ENCODE measurements at regions not wholly inside any gene's neighbourhood (a gene's known extent, or its start where the extent isn't known, plus 50 kb on each side); places are given as distances from the start of the nearest gene placed in this dataset.

GRCh38 chr20:23242104-23242503 is 108.5 kb upstream of the NXT1 start:
- H3K4me3 ChIP-seq (ENCODE audit: low read depth, low read length), result no peak overlapping the region
- TF ChIP-seq CTCF (IDR thresholded peaks at IDR 0.05; ENCODE audit: insufficient read depth, low read length, missing control alignments), result no peak
- DNase-seq (ENCODE audit: low read depth, low spot score), result no peak
- ChIA-PET POLR2A (interaction anchor here (0.6 kb wide), 1 partner anchor 37 kb away, joined by 4 read pairs; no protein-coding TSS in a partner anchor), CTCF (interaction anchor here (1.1 kb wide), 1 partner anchor 101 kb away, joined by 3 read pairs; no protein-coding TSS in a partner anchor)

GRCh38 chr20:23241416-23241815 is 109.2 kb upstream of the NXT1 start:
- DNase-seq (ENCODE audit: low read depth, low spot score), result no peak
- ChIA-PET POLR2A (interaction anchor here (0.6 kb wide), 1 partner anchor 36 kb away, joined by 4 read pairs; no protein-coding TSS in a partner anchor), CTCF (no interaction called here)
- TF ChIP-seq CTCF (IDR thresholded peaks at IDR 0.05; ENCODE audit: insufficient read depth, low read length, missing control alignments), result no peak
- H3K4me3 ChIP-seq (ENCODE audit: low read depth, low read length), result no peak overlapping the region

GRCh38 chr20:23240519-23240918 is 110.1 kb upstream of the NXT1 start:
- CTCF ChIA-PET, result interaction anchor here (1.0 kb wide), 1 partner anchor 96 kb away, joined by 3 read pairs; no protein-coding TSS in a partner anchor
- POLR2A ChIA-PET, result no interaction called here
- H3K4me3 ChIP-seq (ENCODE audit: low read depth, low read length), result no peak overlapping the region
- TF ChIP-seq CTCF (IDR thresholded peaks at IDR 0.05; ENCODE audit: insufficient read depth, low read length, missing control alignments), result no peak
- no peak for DNase-seq (ENCODE audit: low read depth, low spot score)

GRCh38 chr20:23237201-23237600 is 113.4 kb upstream of the NXT1 start:
- ChIA-PET POLR2A (no interaction called here), CTCF (interaction anchor here (2.2 kb wide), 1 partner anchor 186 kb away, joined by 7 read pairs; no protein-coding TSS in a partner anchor)
- no peak overlapping the region for H3K4me3 ChIP-seq (ENCODE audit: low read depth, low read length)
- TF ChIP-seq CTCF (IDR thresholded peaks at IDR 0.05; ENCODE audit: insufficient read depth, low read length, missing control alignments), result no peak
- no peak for DNase-seq (ENCODE audit: low read depth, low spot score)

- H3K4me3 ChIP-seq (ENCODE audit: low read depth, low read length), result no peak overlapping the region
- POLR2A ChIA-PET, result no interaction called here
- no peak for DNase-seq (ENCODE audit: low read depth, low spot score)
- TF ChIP-seq CTCF (IDR thresholded peaks at IDR 0.05; ENCODE audit: insufficient read depth, low read length, missing control alignments), result peak; percentile 75
- CTCF ChIA-PET, result interaction anchor here (0.6 to 2.3 kb wide), 31 partner anchors 9 to 544 kb away, joined by 3 to 26 read pairs (median 4); partner anchors contain the start of gene THBD
Measured at GRCh38 chr20:23235173-23236027, 115.2 kb upstream of the NXT1 start.

- ChIA-PET POLR2A (no interaction called here), CTCF (interaction anchor here (0.6 to 2.3 kb wide), 31 partner anchors 8 to 543 kb away, joined by 3 to 26 read pairs (median 4); partner anchors contain the start of gene THBD)
- no peak for TF ChIP-seq CTCF (IDR thresholded peaks at IDR 0.05; ENCODE audit: insufficient read depth, low read length, missing control alignments)
Measured at GRCh38 chr20:23234311-23235078, 116.1 kb upstream of the NXT1 start.

More at GRCh38 chr20:23234311-23235078, 116.1 kb upstream of the NXT1 start:
- no peak for DNase-seq (ENCODE audit: low read depth, low spot score)
- no peak overlapping the region for H3K4me3 ChIP-seq (ENCODE audit: low read depth, low read length)
